ENCODE measurements at regions not wholly inside any gene's neighbourhood (a gene's known extent, or its start where the extent isn't known, plus 50 kb on each side); places are given as distances from the start of the nearest gene placed in this dataset.

DNA sequence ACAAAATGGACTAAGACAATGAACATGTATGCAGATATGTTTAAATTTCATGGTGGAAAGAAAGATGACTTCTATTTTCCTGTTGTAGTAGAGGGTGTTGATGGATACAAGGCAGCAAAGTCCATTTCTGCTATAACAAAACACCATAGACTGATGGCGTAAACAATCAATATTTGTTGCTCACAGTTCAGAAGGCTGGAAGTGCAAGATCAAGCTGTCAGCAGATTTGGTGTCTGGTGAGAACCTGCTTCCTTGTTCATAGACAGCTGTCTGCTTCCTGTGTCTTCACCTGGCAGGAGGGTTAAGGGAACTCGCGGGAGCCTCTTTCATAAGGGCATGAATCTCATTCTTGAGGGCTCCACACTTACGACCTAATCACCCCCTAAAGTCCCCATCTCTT is 83.0 kb upstream of the ELOVL5 start:
- H3K36me3 ChIP-seq = no peaks in the 10 kb centered on the region
- DNase-seq = no peak
- TF ChIP-seq, protein P1, sequence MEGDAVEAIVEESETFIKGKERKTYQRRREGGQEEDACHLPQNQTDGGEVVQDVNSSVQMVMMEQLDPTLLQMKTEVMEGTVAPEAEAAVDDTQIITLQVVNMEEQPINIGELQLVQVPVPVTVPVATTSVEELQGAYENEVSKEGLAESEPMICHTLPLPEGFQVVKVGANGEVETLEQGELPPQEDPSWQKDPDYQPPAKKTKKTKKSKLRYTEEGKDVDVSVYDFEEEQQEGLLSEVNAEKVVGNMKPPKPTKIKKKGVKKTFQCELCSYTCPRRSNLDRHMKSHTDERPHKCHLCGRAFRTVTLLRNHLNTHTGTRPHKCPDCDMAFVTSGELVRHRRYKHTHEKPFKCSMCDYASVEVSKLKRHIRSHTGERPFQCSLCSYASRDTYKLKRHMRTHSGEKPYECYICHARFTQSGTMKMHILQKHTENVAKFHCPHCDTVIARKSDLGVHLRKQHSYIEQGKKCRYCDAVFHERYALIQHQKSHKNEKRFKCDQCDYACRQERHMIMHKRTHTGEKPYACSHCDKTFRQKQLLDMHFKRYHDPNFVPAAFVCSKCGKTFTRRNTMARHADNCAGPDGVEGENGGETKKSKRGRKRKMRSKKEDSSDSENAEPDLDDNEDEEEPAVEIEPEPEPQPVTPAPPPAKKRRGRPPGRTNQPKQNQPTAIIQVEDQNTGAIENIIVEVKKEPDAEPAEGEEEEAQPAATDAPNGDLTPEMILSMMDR (IDR thresholded peaks at IDR 0.05; ENCODE audit: low read depth, low read length) = no peak
- H3K27me3 ChIP-seq (ENCODE audit: insufficient read depth, low read depth, severe bottlenecking) = no peaks in the 10 kb centered on the region
- no peak overlapping the region for H3K4me3 ChIP-seq (ENCODE audit: low read depth, low read length)
- H3K27ac ChIP-seq = no peak overlapping the region
- H3K9me3 ChIP-seq (ENCODE audit: severe bottlenecking) = no peaks in the 10 kb centered on the region

DNA sequence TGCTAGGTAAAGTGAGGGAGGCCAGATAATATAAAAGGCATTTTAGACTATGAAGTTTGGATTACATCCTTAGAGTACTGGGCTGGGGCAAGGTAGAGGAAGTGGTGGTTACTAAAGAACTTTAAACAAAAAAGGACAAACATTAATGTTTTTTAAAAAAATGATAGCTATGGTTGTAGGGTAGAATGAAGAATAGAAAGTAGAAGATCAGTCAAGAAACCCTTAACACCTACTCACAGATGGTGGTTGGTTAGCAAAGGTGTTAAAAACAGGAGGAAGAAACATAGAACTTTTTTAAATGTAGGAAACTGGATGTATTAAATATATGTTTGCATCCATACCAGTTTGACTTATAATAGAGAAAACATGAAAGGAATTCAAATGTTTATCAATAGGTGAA is 80.7 kb upstream of the ELOVL5 start:
- DNase-seq = no peak
- Histone ChIP-seq H3K27me3 (ENCODE audit: insufficient read depth, low read depth, severe bottlenecking) (no peaks in the 10 kb centered on the region), H3K27ac (no peak overlapping the region), H3K36me3 (no peaks in the 10 kb centered on the region), H3K9me3 (ENCODE audit: severe bottlenecking) (no peaks in the 10 kb centered on the region), H3K4me3 (ENCODE audit: low read depth, low read length) (no peak overlapping the region)
- TF ChIP-seq, protein P1 (IDR thresholded peaks at IDR 0.05; ENCODE audit: low read depth, low read length) = no peak

DNA sequence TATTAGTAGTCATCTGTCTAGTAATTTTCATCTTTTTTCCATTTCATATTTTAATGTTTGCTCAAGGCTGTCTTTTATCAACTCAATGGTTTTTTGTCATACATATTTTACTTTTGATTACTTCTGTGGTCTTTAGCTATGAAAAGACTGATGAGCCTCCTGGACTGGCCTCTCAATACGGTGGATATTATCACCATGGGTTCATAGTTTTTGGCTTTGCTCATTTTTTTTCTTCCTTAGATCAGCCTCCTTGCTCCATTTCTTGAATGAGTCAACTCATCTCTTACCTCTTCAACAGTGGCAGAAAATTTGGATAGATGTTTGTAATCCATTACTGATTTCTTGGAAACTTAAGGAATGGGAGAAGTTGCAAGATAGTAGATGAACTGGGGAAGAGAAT is 80.1 kb upstream of the ELOVL5 start:
- Histone ChIP-seq H3K9me3 (ENCODE audit: severe bottlenecking) (no peaks in the 10 kb centered on the region), H3K27me3 (ENCODE audit: insufficient read depth, low read depth, severe bottlenecking) (no peaks in the 10 kb centered on the region), H3K36me3 (no peaks in the 10 kb centered on the region), H3K4me3 (ENCODE audit: low read depth, low read length) (no peak overlapping the region), H3K27ac (no peak overlapping the region)
- DNase-seq = no peak
- TF ChIP-seq, protein P1 (IDR thresholded peaks at IDR 0.05; ENCODE audit: low read depth, low read length) = no peak

DNA sequence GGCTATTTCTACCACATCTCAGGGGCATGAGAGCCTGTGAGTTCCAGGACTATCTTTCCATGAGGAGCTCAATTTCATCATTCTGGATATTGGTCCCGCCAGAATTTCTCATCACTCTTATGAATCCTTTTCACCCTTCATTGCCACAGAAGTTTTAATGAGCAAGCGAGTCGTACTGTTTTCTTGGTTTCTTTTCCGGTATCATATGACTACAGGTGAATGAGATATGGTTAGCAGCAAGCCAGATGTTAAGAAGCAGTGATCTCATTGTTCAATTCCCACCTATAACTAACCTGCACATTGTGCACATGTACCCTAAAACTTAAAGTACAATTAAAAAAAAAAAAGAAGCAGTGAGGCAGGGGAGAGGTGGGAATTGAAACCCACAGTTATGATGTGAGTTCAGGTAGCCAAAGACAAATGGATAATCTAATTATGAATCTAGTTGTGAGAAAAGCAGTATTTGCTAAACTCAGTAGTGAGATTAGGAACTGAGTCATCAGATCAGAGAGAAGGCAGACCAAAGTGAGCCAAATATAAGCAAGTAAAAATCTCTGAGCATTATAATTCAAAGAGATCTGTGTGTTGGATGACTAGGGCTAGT is 78.0 kb upstream of the ELOVL5 start:
- Histone ChIP-seq H3K27ac (no peak overlapping the region), H3K9me3 (ENCODE audit: severe bottlenecking) (no peaks in the 10 kb centered on the region), H3K36me3 (no peaks in the 10 kb centered on the region), H3K4me3 (ENCODE audit: low read depth, low read length) (no peak overlapping the region), H3K27me3 (ENCODE audit: insufficient read depth, low read depth, severe bottlenecking) (no peaks in the 10 kb centered on the region)
- TF ChIP-seq, protein P1 (IDR thresholded peaks at IDR 0.05; ENCODE audit: low read depth, low read length) = no peak
- no peak for DNase-seq

DNA sequence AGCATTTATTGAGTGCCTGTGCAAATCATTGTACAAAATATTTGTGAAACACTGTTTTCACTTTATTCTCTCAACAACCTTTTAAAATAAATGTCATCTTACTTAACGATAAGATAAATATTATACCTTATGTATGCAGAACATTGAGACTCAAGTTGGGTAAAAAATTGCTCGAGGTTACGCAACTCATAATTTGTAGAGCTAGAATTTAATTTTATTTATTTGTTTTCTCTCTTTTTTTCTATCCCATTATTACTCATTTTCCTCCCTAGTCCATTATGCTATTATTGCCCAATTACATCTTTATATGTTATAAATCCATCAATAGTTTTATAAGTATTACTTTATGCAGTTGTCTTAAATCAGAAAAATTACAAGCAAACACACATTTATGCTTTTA is 77.4 kb upstream of the ELOVL5 start:
- DNase-seq = no peak
- no peak overlapping the region for H3K27ac ChIP-seq
- H3K27me3 ChIP-seq (ENCODE audit: insufficient read depth, low read depth, severe bottlenecking) = no peaks in the 10 kb centered on the region
- H3K4me3 ChIP-seq (ENCODE audit: low read depth, low read length) = no peak overlapping the region
- TF ChIP-seq, protein P1 (IDR thresholded peaks at IDR 0.05; ENCODE audit: low read depth, low read length) = no peak
- H3K9me3 ChIP-seq (ENCODE audit: severe bottlenecking) = no peaks in the 10 kb centered on the region
- no peaks in the 10 kb centered on the region for H3K36me3 ChIP-seq
